ENCODE measurements at regions not wholly inside any gene's neighbourhood (a gene's known extent, or its start where the extent isn't known, plus 50 kb on each side); places are given as distances from the start of the nearest gene placed in this dataset.

GRCh38 chr6:80872951-80873308 is 766.5 kb downstream of the BCKDHB start:
- TF ChIP-seq CTCF (IDR thresholded peaks at IDR 0.05; ENCODE audit: low read depth, low read length, poor library complexity, severe bottlenecking) (no peak), EZH2phosphoT487 (IDR thresholded peaks at IDR 0.05; ENCODE audit: borderline replicate concordance, low read length) (no peak)

Data from DOHH2 (cell line).